ENCODE measurements at regions not wholly inside any gene's neighbourhood (a gene's known extent, or its start where the extent isn't known, plus 50 kb on each side); places are given as distances from the start of the nearest gene placed in this dataset.
"Not testable (repeated sequence)": the region's sequence is repeated elsewhere in the genome, so short reads cannot be mapped to it uniquely, and the experiment has no call there.

DNA sequence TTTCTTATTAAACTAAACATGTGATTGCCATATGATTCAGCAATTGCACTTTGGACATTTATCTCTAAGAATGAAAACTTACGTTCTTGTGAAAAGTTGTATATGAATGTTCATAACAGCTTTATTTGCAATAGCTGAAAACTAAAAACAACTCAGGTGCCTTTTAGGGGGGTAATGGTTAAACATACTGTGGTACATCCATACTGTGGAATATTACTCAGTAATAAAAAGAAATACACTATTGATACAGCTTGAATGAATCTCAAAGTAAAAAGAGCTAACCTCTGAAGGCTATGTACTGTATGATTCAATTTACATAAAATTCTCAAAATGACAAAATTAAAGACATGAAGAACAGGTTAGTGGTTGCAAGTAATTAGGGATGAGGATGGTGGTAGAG, 339.5 kb upstream of the PAPPA start:
- WGBS = 85% methylated on average over 1 of the region's 1 CpG
- no peak for DNase-seq (ENCODE audit: low spot score)
- no peaks in the 10 kb centered on the region for H3K27me3 ChIP-seq (ENCODE audit: control insufficient read depth in 4 of 4, insufficient read depth in 4 of 4, low read length in 3 of 4)
- no peaks in the 10 kb centered on the region for H3K9me3 ChIP-seq (ENCODE audit: control insufficient read depth in 4 of 4, low read length in 3 of 4)
- no peaks in the 10 kb centered on the region for H3K36me3 ChIP-seq (ENCODE audit: control insufficient read depth in 4 of 4, insufficient read depth in 3 of 4, low read depth in 1 of 4, low read length in 3 of 4)
- no peak overlapping the region for H3K4me3 ChIP-seq (ENCODE audit: low read depth in 1 of 3, low read length in 3 of 3)
- no peaks in the 10 kb centered on the region for H3K4me1 ChIP-seq (ENCODE audit: control insufficient read depth in 4 of 4, insufficient read depth in 4 of 4, low read length in 3 of 4)
- TF ChIP-seq TAF1 (conservative IDR thresholded peaks at IDR 0.05) (no peak), FOXA2 (IDR thresholded peaks at IDR 0.05) (no peak), RAD21 (IDR thresholded peaks at IDR 0.05) (no peak), GABPA (IDR thresholded peaks at IDR 0.05 in 1 of 2, conservative IDR thresholded peaks at IDR 0.05 in 1 of 2) (no peak)
- no peak overlapping the region for H3K27ac ChIP-seq (ENCODE audit: low read depth in 1 of 2, low read length in 2 of 2)
- H3K9ac ChIP-seq (ENCODE audit: low read depth in 1 of 2, low read length in 2 of 2) = no peak overlapping the region

DNA sequence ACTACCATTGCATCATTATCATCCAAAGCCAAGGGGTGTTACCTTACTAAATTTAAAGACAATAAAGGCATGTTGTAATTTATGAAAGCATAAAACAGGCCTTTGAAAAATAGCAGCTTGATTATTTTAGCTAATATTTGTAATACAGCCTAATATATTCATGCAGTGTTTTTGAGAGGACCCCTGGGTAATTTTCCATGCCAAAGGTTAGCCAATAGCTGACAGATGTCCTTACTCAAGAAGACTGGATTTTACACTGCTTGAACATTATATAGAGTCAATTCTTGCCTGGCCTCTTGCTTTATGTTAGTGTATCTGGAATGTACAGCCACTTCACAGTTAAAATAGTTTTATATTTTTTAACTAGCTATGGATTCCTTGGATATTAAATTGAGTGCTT, 337.8 kb upstream of the PAPPA start:
- H3K9ac ChIP-seq (ENCODE audit: low read depth in 1 of 2, low read length in 2 of 2) = no peak overlapping the region
- H3K27ac ChIP-seq (ENCODE audit: low read depth in 1 of 2, low read length in 2 of 2) = no peak overlapping the region
- H3K27me3 ChIP-seq (ENCODE audit: control insufficient read depth in 4 of 4, insufficient read depth in 4 of 4, low read length in 3 of 4) = no peaks in the 10 kb centered on the region
- no peaks in the 10 kb centered on the region for H3K4me1 ChIP-seq (ENCODE audit: control insufficient read depth in 4 of 4, insufficient read depth in 4 of 4, low read length in 3 of 4)
- no peak for DNase-seq (ENCODE audit: low spot score)
- H3K4me3 ChIP-seq (ENCODE audit: low read depth in 1 of 3, low read length in 3 of 3) = no peak overlapping the region
- no peaks in the 10 kb centered on the region for H3K36me3 ChIP-seq (ENCODE audit: control insufficient read depth in 4 of 4, insufficient read depth in 3 of 4, low read depth in 1 of 4, low read length in 3 of 4)
- TF ChIP-seq HNF4A (conservative IDR thresholded peaks at IDR 0.05) = no peak
- TF ChIP-seq SP1 (IDR thresholded peaks at IDR 0.05) = no peak
- TF ChIP-seq NR2F2 (IDR thresholded peaks at IDR 0.05) = no peak
- no peaks in the 10 kb centered on the region for H3K9me3 ChIP-seq (ENCODE audit: control insufficient read depth in 4 of 4, low read length in 3 of 4)

DNA sequence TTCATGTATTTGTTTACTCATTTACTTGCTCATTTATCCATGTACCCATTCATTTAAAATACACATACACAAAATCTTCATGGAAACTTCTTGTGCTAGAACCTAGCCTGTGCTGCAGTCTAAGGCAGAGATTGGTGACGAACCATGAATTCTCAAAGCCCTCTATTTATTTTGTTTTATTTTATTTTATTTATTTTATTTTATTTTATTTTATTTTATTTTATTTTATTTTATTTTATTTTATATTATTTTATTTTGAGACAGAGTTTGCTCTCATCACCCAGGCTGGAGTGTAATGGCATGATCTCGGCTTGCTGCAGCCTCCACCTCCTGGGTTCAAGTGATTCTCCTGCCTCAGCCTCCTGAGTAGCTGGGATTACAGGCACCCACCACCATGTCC, 334.9 kb upstream of the PAPPA start:
- H3K4me1 ChIP-seq (ENCODE audit: control insufficient read depth in 4 of 4, insufficient read depth in 4 of 4, low read length in 3 of 4); H3K4me3 ChIP-seq (ENCODE audit: low read depth in 1 of 3, low read length in 3 of 3); H3K9ac ChIP-seq (ENCODE audit: low read depth in 1 of 2, low read length in 2 of 2); H3K27ac ChIP-seq (ENCODE audit: low read depth in 1 of 2, low read length in 2 of 2); H3K27me3 ChIP-seq (ENCODE audit: control insufficient read depth in 4 of 4, insufficient read depth in 4 of 4, low read length in 3 of 4); H3K9me3 ChIP-seq (ENCODE audit: control insufficient read depth in 4 of 4, low read length in 3 of 4); DNase-seq (ENCODE audit: low spot score); H3K36me3 ChIP-seq (ENCODE audit: control insufficient read depth in 4 of 4, insufficient read depth in 3 of 4, low read depth in 1 of 4, low read length in 3 of 4): not testable (repeated sequence)
- WGBS = 81% methylated on average over 2 of the region's 2 CpGs

DNA sequence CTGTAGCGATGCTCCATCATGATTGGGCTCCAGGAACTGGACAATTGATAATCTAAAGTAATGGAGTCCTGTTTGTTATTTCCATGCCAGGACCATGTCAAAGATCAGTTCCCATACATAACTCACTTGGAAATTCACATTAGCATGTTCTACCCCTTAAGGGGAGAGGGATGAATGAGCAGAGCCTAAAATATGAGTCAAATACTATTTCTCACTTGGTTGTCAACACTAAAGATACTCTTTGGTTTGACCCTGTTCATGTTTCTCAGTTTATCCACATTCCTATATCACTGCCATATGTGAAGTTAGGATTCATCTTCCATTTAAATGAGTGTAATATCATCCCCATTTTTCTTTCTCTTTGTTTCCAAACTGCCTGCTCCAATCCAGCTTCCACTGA, 321.6 kb upstream of the PAPPA start:
- no peak for TF ChIP-seq YY1 (IDR thresholded peaks at IDR 0.05)
- TF ChIP-seq FOXA2 (IDR thresholded peaks at IDR 0.05) = no peak
- TF ChIP-seq, protein P1, sequence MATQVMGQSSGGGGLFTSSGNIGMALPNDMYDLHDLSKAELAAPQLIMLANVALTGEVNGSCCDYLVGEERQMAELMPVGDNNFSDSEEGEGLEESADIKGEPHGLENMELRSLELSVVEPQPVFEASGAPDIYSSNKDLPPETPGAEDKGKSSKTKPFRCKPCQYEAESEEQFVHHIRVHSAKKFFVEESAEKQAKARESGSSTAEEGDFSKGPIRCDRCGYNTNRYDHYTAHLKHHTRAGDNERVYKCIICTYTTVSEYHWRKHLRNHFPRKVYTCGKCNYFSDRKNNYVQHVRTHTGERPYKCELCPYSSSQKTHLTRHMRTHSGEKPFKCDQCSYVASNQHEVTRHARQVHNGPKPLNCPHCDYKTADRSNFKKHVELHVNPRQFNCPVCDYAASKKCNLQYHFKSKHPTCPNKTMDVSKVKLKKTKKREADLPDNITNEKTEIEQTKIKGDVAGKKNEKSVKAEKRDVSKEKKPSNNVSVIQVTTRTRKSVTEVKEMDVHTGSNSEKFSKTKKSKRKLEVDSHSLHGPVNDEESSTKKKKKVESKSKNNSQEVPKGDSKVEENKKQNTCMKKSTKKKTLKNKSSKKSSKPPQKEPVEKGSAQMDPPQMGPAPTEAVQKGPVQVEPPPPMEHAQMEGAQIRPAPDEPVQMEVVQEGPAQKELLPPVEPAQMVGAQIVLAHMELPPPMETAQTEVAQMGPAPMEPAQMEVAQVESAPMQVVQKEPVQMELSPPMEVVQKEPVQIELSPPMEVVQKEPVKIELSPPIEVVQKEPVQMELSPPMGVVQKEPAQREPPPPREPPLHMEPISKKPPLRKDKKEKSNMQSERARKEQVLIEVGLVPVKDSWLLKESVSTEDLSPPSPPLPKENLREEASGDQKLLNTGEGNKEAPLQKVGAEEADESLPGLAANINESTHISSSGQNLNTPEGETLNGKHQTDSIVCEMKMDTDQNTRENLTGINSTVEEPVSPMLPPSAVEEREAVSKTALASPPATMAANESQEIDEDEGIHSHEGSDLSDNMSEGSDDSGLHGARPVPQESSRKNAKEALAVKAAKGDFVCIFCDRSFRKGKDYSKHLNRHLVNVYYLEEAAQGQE (IDR thresholded peaks at IDR 0.05) = no peak
- TF ChIP-seq, protein P2, sequence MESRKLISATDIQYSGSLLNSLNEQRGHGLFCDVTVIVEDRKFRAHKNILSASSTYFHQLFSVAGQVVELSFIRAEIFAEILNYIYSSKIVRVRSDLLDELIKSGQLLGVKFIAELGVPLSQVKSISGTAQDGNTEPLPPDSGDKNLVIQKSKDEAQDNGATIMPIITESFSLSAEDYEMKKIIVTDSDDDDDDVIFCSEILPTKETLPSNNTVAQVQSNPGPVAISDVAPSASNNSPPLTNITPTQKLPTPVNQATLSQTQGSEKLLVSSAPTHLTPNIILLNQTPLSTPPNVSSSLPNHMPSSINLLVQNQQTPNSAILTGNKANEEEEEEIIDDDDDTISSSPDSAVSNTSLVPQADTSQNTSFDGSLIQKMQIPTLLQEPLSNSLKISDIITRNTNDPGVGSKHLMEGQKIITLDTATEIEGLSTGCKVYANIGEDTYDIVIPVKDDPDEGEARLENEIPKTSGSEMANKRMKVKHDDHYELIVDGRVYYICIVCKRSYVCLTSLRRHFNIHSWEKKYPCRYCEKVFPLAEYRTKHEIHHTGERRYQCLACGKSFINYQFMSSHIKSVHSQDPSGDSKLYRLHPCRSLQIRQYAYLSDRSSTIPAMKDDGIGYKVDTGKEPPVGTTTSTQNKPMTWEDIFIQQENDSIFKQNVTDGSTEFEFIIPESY (IDR thresholded peaks at IDR 0.05) = no peak
- TF ChIP-seq RAD21 (IDR thresholded peaks at IDR 0.05) = no peak
- TF ChIP-seq HNF4A (conservative IDR thresholded peaks at IDR 0.05) = no peak
- no peak for TF ChIP-seq EGR1 (IDR thresholded peaks at IDR 0.05; ENCODE audit: low read depth in 2 of 2)
- TF ChIP-seq RXRA (IDR thresholded peaks at IDR 0.05) = no peak
- TF ChIP-seq SP1 (IDR thresholded peaks at IDR 0.05) = no peak

More for the DNA sequence above, 321.6 kb upstream of the PAPPA start:
- WGBS = 90% methylated on average over 1 of the region's 1 CpG
- Histone ChIP-seq H3K27ac (ENCODE audit: low read depth in 1 of 2, low read length in 2 of 2) (no peak overlapping the region), H3K9ac (ENCODE audit: low read depth in 1 of 2, low read length in 2 of 2) (no peak overlapping the region), H3K9me3 (ENCODE audit: control insufficient read depth in 4 of 4, low read length in 3 of 4) (peaks cover 0 to 2% (median 0%) of the 10 kb centered on the region in 4 donors), H3K4me1 (ENCODE audit: control insufficient read depth in 4 of 4, insufficient read depth in 4 of 4, low read length in 3 of 4) (no peaks in the 10 kb centered on the region), H3K36me3 (ENCODE audit: control insufficient read depth in 4 of 4, insufficient read depth in 3 of 4, low read depth in 1 of 4, low read length in 3 of 4) (no peaks in the 10 kb centered on the region), H3K27me3 (ENCODE audit: control insufficient read depth in 4 of 4, insufficient read depth in 4 of 4, low read length in 3 of 4) (no peaks in the 10 kb centered on the region), H3K4me3 (ENCODE audit: low read depth in 1 of 3, low read length in 3 of 3) (no peak overlapping the region)
- no peak for DNase-seq (ENCODE audit: low spot score)

Data from liver (tissue), 7 donors.